H1 (cell line): ENCODE measurements at regions not wholly inside any gene's neighbourhood (a gene's known extent, or its start where the extent isn't known, plus 50 kb on each side); places are given as distances from the start of the nearest gene placed in this dataset.

Experiments used
- CTCF ChIA-PET: fragments of 300-600 bp; sonication (Branson Sonifier 250); formaldehyde crosslinking; loops from one replicate; lab custom pipeline; 2021; ENCODE audit not compliant: partially characterized antibody; lab: Charles Lee
- POLR2A ChIA-PET: fragments of 300-600 bp; sonication (Branson Sonifier 250); formaldehyde crosslinking; loops from one replicate; lab custom pipeline; 2021; ENCODE audit warnings: inconsistent platforms; ENCODE audit not compliant: partially characterized antibody; lab: Charles Lee
- DNase-seq, 2 experiments: peaks; one replicate each; pipeline versions ENCODE4 v3.0.0 to v3.0.0-alpha.2; 2010 to 2022; ENCODE audit warnings: low spot score in 2 of 2, low read depth in 1 of 2, mixed read lengths in 1 of 2
- FAIRE-seq: peaks from 2 replicates; lab custom pipeline; 2011; peaks lifted over from hg19 to GRCh38; lab: Jason Lieb, UNC
- H2AFZ ChIP-seq: 2 replicates; pipeline ENCODE4 v1.8.1; 2012; ENCODE audit warnings: low read length, inconsistent platforms
- H2AK5ac ChIP-seq: 2 replicates; pipeline ENCODE4 v1.6.1; 2013; ENCODE audit warnings: low read depth, low read length
- H2BK120ac ChIP-seq: replicated peaks from 2 replicates; pipeline ENCODE3; 2013; ENCODE audit warnings: low read depth, low read length, inconsistent platforms
- H2BK12ac ChIP-seq: 2 replicates; pipeline ENCODE4 v1.6.1; 2013; ENCODE audit warnings: low read depth, low read length
- H2BK15ac ChIP-seq: 2 replicates; pipeline ENCODE4 v1.6.1; 2013; ENCODE audit warnings: low read length
- H2BK20ac ChIP-seq: 2 replicates; pipeline ENCODE4 v1.6.1; 2013; ENCODE audit warnings: low read length
- H2BK5ac ChIP-seq: 2 replicates; pipeline ENCODE4 v1.6.1; 2013; ENCODE audit warnings: low read depth, low read length
- H3K14ac ChIP-seq: 2 replicates; pipeline ENCODE4 v1.6.1; 2013; ENCODE audit warnings: inconsistent platforms; ENCODE audit not compliant: insufficient read length
- H3K18ac ChIP-seq: 2 replicates; pipeline ENCODE4 v1.6.1; 2013; ENCODE audit warnings: low read length; ENCODE audit errors: extremely low read depth
- H3K23ac ChIP-seq: 2 replicates; pipeline ENCODE4 v1.6.1; 2013; ENCODE audit warnings: inconsistent platforms; ENCODE audit not compliant: insufficient read length
- H3K23me2 ChIP-seq: 2 replicates; pipeline ENCODE4 v1.6.1; 2013; ENCODE audit warnings: low read depth, low read length
- H3K27ac ChIP-seq: 2 replicates; pipeline ENCODE4 v1.6.1; 2011; ENCODE audit warnings: low read depth, low read length, inconsistent platforms
- H3K27me3 ChIP-seq, 4 experiments: replicated peaks in 1 of 4; 1 replicate in 1 of 4; 2 replicates in 3 of 4; pipeline versions ENCODE4 v1.6.1 to v1.8.1; 2011 to 2013; ENCODE audit warnings: low read length in 3 of 4, mild to moderate bottlenecking in 3 of 4, inconsistent platforms in 2 of 4, mixed read lengths in 2 of 4, moderate library complexity in 1 of 4; ENCODE audit not compliant: control insufficient read depth in 3 of 4, insufficient read depth in 3 of 4; ENCODE audit errors: extremely low read depth in 1 of 4
- H3K36me3 ChIP-seq, 4 experiments: 2 replicates each; pipeline versions ENCODE4 v1.6.1 to v1.8.1; 2011 to 2013; ENCODE audit warnings: mild to moderate bottlenecking in 4 of 4, low read length in 3 of 4, moderate library complexity in 2 of 4, control low read depth in 1 of 4, inconsistent platforms in 1 of 4; ENCODE audit not compliant: insufficient read depth in 4 of 4, control insufficient read depth in 2 of 4
- H3K4ac ChIP-seq: replicated peaks from 2 replicates; pipeline ENCODE3; 2013; ENCODE audit warnings: low read length, low read depth, mixed read lengths, inconsistent platforms; ENCODE audit not compliant: insufficient read length
- H3K4me1 ChIP-seq, 4 experiments: replicated peaks in 1 of 4; 1 replicate in 1 of 4; 2 replicates in 3 of 4; pipeline versions ENCODE4 v1.6.1 to v1.8.1; 2011 to 2013; ENCODE audit warnings: low read length in 3 of 4, inconsistent platforms in 2 of 4, mixed read lengths in 1 of 4; ENCODE audit not compliant: insufficient read depth in 4 of 4, control insufficient read depth in 3 of 4
- H3K4me2 ChIP-seq, 2 experiments: 2 replicates each; pipeline versions ENCODE4 v1.6.1 to v1.8.1; 2011 to 2013; ENCODE audit warnings: low read depth in 2 of 2, low read length in 2 of 2, control low read depth in 1 of 2, inconsistent platforms in 1 of 2, mild to moderate bottlenecking in 1 of 2; ENCODE audit not compliant: insufficient read depth in 1 of 2
- H3K4me3 ChIP-seq, 4 experiments: fragments of 200-600, 300-600 bp in 1 of 4; sonication (generic), shearing (Covaris generic), sonication (Bioruptor Twin) in 1 of 4; 2 replicates each; pipeline versions ENCODE4 v1.5.1 to v1.8.1; 2011 to 2016; ENCODE audit warnings: low read length in 4 of 4, low read depth in 3 of 4, control low read depth in 2 of 4, inconsistent platforms in 2 of 4, mild to moderate bottlenecking in 2 of 4, mixed read lengths in 1 of 4, moderate library complexity in 1 of 4; ENCODE audit not compliant: insufficient read depth in 2 of 4; ENCODE audit errors: extremely low read depth in 1 of 4
- H3K56ac ChIP-seq: replicated peaks from 2 replicates; pipeline ENCODE3; 2013; ENCODE audit warnings: low read depth, mild to moderate bottlenecking, mixed read lengths, low read length, inconsistent platforms; ENCODE audit not compliant: insufficient read length
- H3K79me1 ChIP-seq: 2 replicates; pipeline ENCODE4 v1.6.1; 2013; ENCODE audit warnings: low read depth, low read length, control low read depth
- H3K79me2 ChIP-seq, 2 experiments: 2 replicates each; pipeline versions ENCODE4 v1.6.1 to v1.8.1; 2012 to 2013; ENCODE audit warnings: low read length in 2 of 2, mild to moderate bottlenecking in 2 of 2, inconsistent platforms in 1 of 2; ENCODE audit not compliant: insufficient read depth in 2 of 2, control insufficient read depth in 1 of 2
- H3K9ac ChIP-seq, 4 experiments: replicated peaks in 1 of 4; 1 replicate in 1 of 4; 2 replicates in 3 of 4; pipeline versions ENCODE4 v1.6.1 to v1.8.1; 2011 to 2013; ENCODE audit warnings: low read depth in 3 of 4, low read length in 3 of 4, control low read depth in 2 of 4, mild to moderate bottlenecking in 2 of 4, moderate library complexity in 2 of 4, inconsistent platforms in 1 of 4; ENCODE audit errors: extremely low read depth in 1 of 4
- H3K9me3 ChIP-seq, 2 experiments: 2 replicates each; pipeline versions ENCODE4 v1.6.1 to v1.8.1; 2012 to 2013; ENCODE audit warnings: mild to moderate bottlenecking in 2 of 2, moderate library complexity in 2 of 2, control low read depth in 1 of 2, inconsistent platforms in 1 of 2, low read depth in 1 of 2, low read length in 1 of 2, mixed read lengths in 1 of 2; ENCODE audit not compliant: insufficient read depth in 2 of 2
- H4K20me1 ChIP-seq, 2 experiments: replicated peaks in 1 of 2; 2 replicates each; pipeline versions ENCODE3 to v1.8.1; 2011 to 2013; ENCODE audit warnings: inconsistent platforms in 2 of 2, low read length in 2 of 2, mild to moderate bottlenecking in 1 of 2; ENCODE audit not compliant: insufficient read depth in 2 of 2, control insufficient read depth in 1 of 2
- H4K5ac ChIP-seq: 2 replicates; pipeline ENCODE4 v1.6.1; 2013; ENCODE audit warnings: low read length, low read depth, mixed read lengths, inconsistent platforms; ENCODE audit not compliant: insufficient read length
- H4K8ac ChIP-seq: 2 replicates; pipeline ENCODE4 v1.8.0; 2013; ENCODE audit warnings: mild to moderate bottlenecking, moderate library complexity, low read length, inconsistent platforms; ENCODE audit not compliant: insufficient read depth; ENCODE audit errors: extremely low read depth
- H4K91ac ChIP-seq: replicated peaks from 2 replicates; pipeline ENCODE3; 2013; ENCODE audit warnings: low read length, mixed read lengths, inconsistent platforms; ENCODE audit not compliant: insufficient read length
- NANOG ChIP-seq: IDR thresholded peaks from 2 replicates; pipeline ENCODE4 v1.6.1; 2011; ENCODE audit warnings: low read length, low read depth, mild to moderate bottlenecking, inconsistent platforms; ENCODE audit not compliant: insufficient read depth, poor library complexity, severe bottlenecking
- RAD21 ChIP-seq, 2 experiments: IDR thresholded peaks in 1 of 2; conservative IDR thresholded peaks in 1 of 2; 2 replicates each; pipeline ENCODE4 v1.6.1; 2011; ENCODE audit warnings: low read depth in 2 of 2, low read length in 2 of 2, improper control_type of control experiment in 1 of 2, inconsistent platforms in 1 of 2, mild to moderate bottlenecking in 1 of 2, moderate library complexity in 1 of 2
- TAF1 ChIP-seq: IDR thresholded peaks from 2 replicates; pipeline ENCODE4 v1.6.1; 2011; ENCODE audit warnings: mild to moderate bottlenecking, low read depth, low read length
- WGBS, 2 experiments: shearing (Covaris generic) in 1 of 2; methylation state at CpG; one replicate each; pipeline versions ENCODE4 v1.1.6 to v1.1.7; 2013 to 2015; ENCODE audit warnings: low lambda C conversion rate in 2 of 2, mixed read lengths in 2 of 2, inconsistent platforms in 1 of 2, low coverage in 1 of 2, missing lambda C conversion rate in 1 of 2; ENCODE audit not compliant: insufficient replicate concordance in 2 of 2, insufficient coverage in 1 of 2, insufficient read length in 1 of 2; ENCODE audit errors: extremely low coverage in 1 of 2, missing lambda C conversion rate in 1 of 2; 5-methylcytosine and 5-hydroxymethylcytosine counted together
- TF ChIP-seq, protein P1 (sequence below): IDR thresholded peaks from 2 replicates; pipeline ENCODE4 v1.6.1; 2012; ENCODE audit warnings: low read length, inconsistent platforms

DNA sequence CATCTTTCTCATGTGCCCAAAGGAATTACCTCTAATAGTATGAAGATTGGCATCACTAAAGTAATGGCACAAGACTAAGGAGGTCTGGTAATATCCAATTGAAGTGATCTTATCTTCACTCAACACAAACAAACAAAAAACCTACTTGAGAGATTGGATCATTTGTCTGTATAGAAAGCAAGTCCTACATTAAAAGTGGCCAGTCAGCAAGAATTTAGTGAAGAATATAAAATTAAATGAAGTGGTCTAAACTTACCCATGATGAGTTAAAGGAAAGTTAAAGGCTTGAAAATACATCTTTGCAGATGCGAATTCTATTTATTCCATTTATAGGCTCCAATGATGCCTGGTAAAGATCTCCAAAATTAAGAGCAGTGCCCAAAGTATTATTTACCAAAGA, 350.3 kb upstream of the PCSK5 start:
- no peaks in the 10 kb centered on the region for H4K20me1 ChIP-seq
- no peaks in the 10 kb centered on the region for H3K79me1 ChIP-seq
- no peak overlapping the region for H2BK5ac ChIP-seq
- no peak overlapping the region for H3K9ac ChIP-seq
- H3K56ac ChIP-seq: no peak overlapping the region
- H3K27me3 ChIP-seq: no peaks in the 10 kb centered on the region
- H3K36me3 ChIP-seq: no peaks in the 10 kb centered on the region
- H3K23ac ChIP-seq: no peak overlapping the region
- H2BK120ac ChIP-seq: no peak overlapping the region
- no peak overlapping the region for H2BK12ac ChIP-seq
- H4K8ac ChIP-seq: no peak overlapping the region
- no peak overlapping the region for H3K4ac ChIP-seq
- 83% methylated on average over 1 of the region's 1 CpG; no CpG with 5 or more reads in 1 of the 2 experiments for WGBS, 2 experiments
- H3K4me2 ChIP-seq: no peak overlapping the region
- no peaks in the 10 kb centered on the region for H3K79me2 ChIP-seq
- no peak overlapping the region for H3K18ac ChIP-seq
- H2AK5ac ChIP-seq: no peak overlapping the region
- H4K91ac ChIP-seq: no peak overlapping the region
- H3K14ac ChIP-seq: no peak overlapping the region
- no peak overlapping the region for H3K27ac ChIP-seq
- DNase-seq (no peak), FAIRE-seq (no peak)
- CTCF ChIA-PET: no interaction called here
- peaks cover 0 to 5% of the 10 kb centered on the region in 2 experiments; a peak in 1 of 4 replicates for H3K9me3 ChIP-seq
- no peaks in the 10 kb centered on the region for H3K23me2 ChIP-seq
- POLR2A ChIA-PET: no interaction called here
- H2BK15ac ChIP-seq: no peak overlapping the region
- no peak overlapping the region for H2BK20ac ChIP-seq
- H2AFZ ChIP-seq: no peak overlapping the region
- no peaks in the 10 kb centered on the region for H3K4me1 ChIP-seq
- H4K5ac ChIP-seq: no peak overlapping the region
- H3K4me3 ChIP-seq: no peak overlapping the region
- no peak for TF ChIP-seq RAD21 (IDR thresholded peaks at IDR 0.05 in 1 of 2, conservative IDR thresholded peaks at IDR 0.05 in 1 of 2; ENCODE audit: low read depth in 2 of 2, low read length in 2 of 2)
- no peak for TF ChIP-seq NANOG
- TF ChIP-seq, protein P1, sequence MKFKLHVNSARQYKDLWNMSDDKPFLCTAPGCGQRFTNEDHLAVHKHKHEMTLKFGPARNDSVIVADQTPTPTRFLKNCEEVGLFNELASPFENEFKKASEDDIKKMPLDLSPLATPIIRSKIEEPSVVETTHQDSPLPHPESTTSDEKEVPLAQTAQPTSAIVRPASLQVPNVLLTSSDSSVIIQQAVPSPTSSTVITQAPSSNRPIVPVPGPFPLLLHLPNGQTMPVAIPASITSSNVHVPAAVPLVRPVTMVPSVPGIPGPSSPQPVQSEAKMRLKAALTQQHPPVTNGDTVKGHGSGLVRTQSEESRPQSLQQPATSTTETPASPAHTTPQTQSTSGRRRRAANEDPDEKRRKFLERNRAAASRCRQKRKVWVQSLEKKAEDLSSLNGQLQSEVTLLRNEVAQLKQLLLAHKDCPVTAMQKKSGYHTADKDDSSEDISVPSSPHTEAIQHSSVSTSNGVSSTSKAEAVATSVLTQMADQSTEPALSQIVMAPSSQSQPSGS: no peak
- TF ChIP-seq TAF1: no peak
